ENCODE measurements at regions not wholly inside any gene's neighbourhood (a gene's known extent, or its start where the extent isn't known, plus 50 kb on each side); places are given as distances from the start of the nearest gene placed in this dataset.

DNA sequence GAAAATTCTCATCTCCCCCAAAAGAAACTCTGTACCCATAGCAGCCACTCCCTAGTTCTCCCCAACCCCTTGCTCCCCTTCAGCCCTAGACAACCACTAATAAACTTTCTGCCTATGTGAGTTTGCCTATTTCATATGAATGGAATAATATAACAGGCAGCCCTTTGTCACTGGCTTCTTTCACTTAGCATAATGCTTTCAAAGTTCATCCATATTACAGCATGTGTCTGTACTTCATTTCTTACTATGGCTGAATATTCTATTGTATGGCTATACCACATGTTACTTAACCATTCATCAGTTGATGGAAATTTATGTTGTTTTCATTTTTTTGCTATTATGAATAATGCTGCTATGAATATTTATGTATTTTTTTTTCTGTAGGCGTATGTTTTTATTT lies 442.9 kb downstream of the SLC4A3 start:
- no peak for TF ChIP-seq CTCF (IDR thresholded peaks at IDR 0.05; ENCODE audit: control extremely low read depth, extremely low read depth)
- Histone ChIP-seq H3K27ac (ENCODE audit: low read depth in 1 of 2, low read length in 1 of 2) (no peak overlapping the region), H3K27me3 (ENCODE audit: control insufficient read depth in 3 of 3, insufficient read depth in 3 of 3, low read length in 2 of 3) (no peaks in the 10 kb centered on the region), H3K4me1 (ENCODE audit: control insufficient read depth in 5 of 5, insufficient read depth in 5 of 5, low read length in 5 of 5) (no peaks in the 10 kb centered on the region), H3K9ac (ENCODE audit: insufficient read depth in 1 of 2, low read length in 2 of 2) (no peak overlapping the region), H3K36me3 (ENCODE audit: control insufficient read depth in 4 of 4, insufficient read depth in 4 of 4, low read length in 4 of 4) (no peaks in the 10 kb centered on the region), H3K9me3 (ENCODE audit: control insufficient read depth in 4 of 4, insufficient read depth in 3 of 4, low read length in 3 of 4) (no peaks in the 10 kb centered on the region), H3K4me3 (no peak overlapping the region)
- ATAC-seq (ENCODE audit: insufficient read depth, low FRiP score) (no peak), DNase-seq (no peak)
- 89 to 97% methylated on average over 1 of the region's 1 CpG for WGBS, 2 donors

DNA sequence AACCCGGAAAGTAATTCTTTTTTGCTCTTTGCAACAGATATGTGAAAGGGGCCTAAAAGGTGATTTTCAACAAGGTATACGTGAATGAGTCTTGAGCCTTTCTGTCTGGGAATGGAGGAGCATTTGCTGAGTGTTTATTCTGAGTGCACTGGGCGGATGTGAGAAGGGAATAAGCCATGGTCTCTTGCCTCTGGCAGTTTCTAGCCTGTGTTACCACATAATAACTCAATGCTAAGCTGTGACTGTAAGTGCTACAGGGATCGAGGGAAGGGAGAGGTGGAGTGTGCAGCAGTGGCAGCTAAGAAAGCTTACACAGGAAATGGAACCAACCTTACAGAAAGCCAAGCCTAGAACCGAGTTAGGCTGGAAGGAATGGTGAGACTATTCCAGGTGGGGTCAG lies 444.3 kb downstream of the SLC4A3 start:
- Histone ChIP-seq H3K27me3 (ENCODE audit: control insufficient read depth in 3 of 3, insufficient read depth in 3 of 3, low read length in 2 of 3) (no peaks in the 10 kb centered on the region), H3K9me3 (ENCODE audit: control insufficient read depth in 4 of 4, insufficient read depth in 3 of 4, low read length in 3 of 4) (no peaks in the 10 kb centered on the region), H3K27ac (ENCODE audit: low read depth in 1 of 2, low read length in 1 of 2) (no peak overlapping the region), H3K9ac (ENCODE audit: insufficient read depth in 1 of 2, low read length in 2 of 2) (no peak overlapping the region), H3K4me1 (ENCODE audit: control insufficient read depth in 5 of 5, insufficient read depth in 5 of 5, low read length in 5 of 5) (peaks cover 0 to 4% (median 0%) of the 10 kb centered on the region in 5 donors), H3K36me3 (ENCODE audit: control insufficient read depth in 4 of 4, insufficient read depth in 4 of 4, low read length in 4 of 4) (no peaks in the 10 kb centered on the region), H3K4me3 (no peak overlapping the region)
- peak in 1 of 3 donors; percentile 31 for DNase-seq
- no peak for TF ChIP-seq CTCF (IDR thresholded peaks at IDR 0.05; ENCODE audit: control extremely low read depth, extremely low read depth)
- 70 to 78% methylated on average over 5 of the region's 5 CpGs for WGBS, 2 donors
- ATAC-seq (ENCODE audit: insufficient read depth, low FRiP score) = no peak

DNA sequence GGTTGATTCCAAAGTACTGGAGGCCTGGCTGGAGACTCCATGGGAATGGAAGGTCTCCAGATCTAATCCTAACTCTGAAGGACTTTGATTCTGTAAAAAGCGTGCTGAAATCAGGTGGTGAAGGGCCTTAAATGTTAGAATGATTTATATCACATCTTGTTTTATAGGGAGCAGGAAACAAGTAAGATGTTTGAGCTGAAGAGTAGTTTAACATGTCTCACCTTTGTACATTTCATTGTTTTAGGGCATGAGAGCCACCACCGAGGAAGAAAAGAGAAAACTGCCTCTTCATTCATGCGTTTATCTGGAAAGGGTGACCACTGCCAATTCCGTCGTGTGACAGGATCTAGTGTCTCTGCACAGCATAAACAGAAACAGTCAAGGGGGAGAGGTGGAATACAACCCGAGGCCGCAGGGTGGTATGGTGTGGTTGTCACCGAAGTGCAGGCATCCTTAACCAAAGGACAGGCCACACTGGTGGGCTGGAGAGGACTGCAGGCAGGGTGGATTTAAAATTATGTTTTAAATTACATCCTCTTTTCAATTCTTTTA lies 445.3 kb downstream of the SLC4A3 start:
- no peaks in the 10 kb centered on the region for H3K9me3 ChIP-seq (ENCODE audit: control insufficient read depth in 4 of 4, insufficient read depth in 3 of 4, low read length in 3 of 4)
- TF ChIP-seq CTCF (IDR thresholded peaks at IDR 0.05; ENCODE audit: control extremely low read depth, extremely low read depth) = no peak
- H3K36me3 ChIP-seq (ENCODE audit: control insufficient read depth in 4 of 4, insufficient read depth in 4 of 4, low read length in 4 of 4) = no peaks in the 10 kb centered on the region
- H3K4me3 ChIP-seq = no peak overlapping the region
- no peak overlapping the region for H3K27ac ChIP-seq (ENCODE audit: low read depth in 1 of 2, low read length in 1 of 2)
- ATAC-seq (ENCODE audit: insufficient read depth, low FRiP score) (no peak), DNase-seq (peak in 1 of 3 donors; percentile 31)
- H3K9ac ChIP-seq (ENCODE audit: insufficient read depth in 1 of 2, low read length in 2 of 2) = no peak overlapping the region
- 78 to 83% methylated on average over 8 of the region's 8 CpGs for WGBS, 2 donors
- H3K27me3 ChIP-seq (ENCODE audit: control insufficient read depth in 3 of 3, insufficient read depth in 3 of 3, low read length in 2 of 3) = no peaks in the 10 kb centered on the region
- H3K4me1 ChIP-seq (ENCODE audit: control insufficient read depth in 5 of 5, insufficient read depth in 5 of 5, low read length in 5 of 5) = peaks cover 0 to 13% (median 0%) of the 10 kb centered on the region in 5 donors

DNA sequence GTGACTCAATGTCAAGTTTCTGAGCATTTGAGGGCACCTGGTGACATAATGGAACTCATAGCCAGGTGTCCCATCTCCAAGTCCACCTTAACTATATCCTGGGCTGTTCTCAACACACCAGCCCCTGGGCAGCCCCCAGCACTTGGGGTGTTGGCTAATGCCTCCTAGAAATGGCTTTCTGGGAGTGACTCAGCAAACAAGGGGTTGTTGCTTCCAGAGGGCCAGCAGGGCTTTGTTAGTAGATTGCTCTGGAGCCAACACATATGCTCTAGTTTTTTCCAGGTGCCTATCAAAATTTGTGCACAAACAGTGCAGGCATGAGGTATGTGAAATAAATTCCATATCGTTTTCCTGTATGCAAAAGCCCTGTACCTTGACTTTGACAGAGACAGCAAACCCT lies 448.4 kb downstream of the SLC4A3 start:
- no peak for TF ChIP-seq CTCF (IDR thresholded peaks at IDR 0.05; ENCODE audit: control extremely low read depth, extremely low read depth)
- ATAC-seq (ENCODE audit: insufficient read depth, low FRiP score) (no peak), DNase-seq (no peak)
- 66 to 69% methylated on average over 1 of the region's 1 CpG for WGBS, 2 donors
- no peaks in the 10 kb centered on the region for H3K27me3 ChIP-seq (ENCODE audit: control insufficient read depth in 3 of 3, insufficient read depth in 3 of 3, low read length in 2 of 3)
- H3K36me3 ChIP-seq (ENCODE audit: control insufficient read depth in 4 of 4, insufficient read depth in 4 of 4, low read length in 4 of 4) = no peaks in the 10 kb centered on the region
- H3K4me3 ChIP-seq = no peak overlapping the region
- no peaks in the 10 kb centered on the region for H3K9me3 ChIP-seq (ENCODE audit: control insufficient read depth in 4 of 4, insufficient read depth in 3 of 4, low read length in 3 of 4)
- peaks cover 0 to 18% (median 0%) of the 10 kb centered on the region in 5 donors for H3K4me1 ChIP-seq (ENCODE audit: control insufficient read depth in 5 of 5, insufficient read depth in 5 of 5, low read length in 5 of 5)
- no peak overlapping the region for H3K27ac ChIP-seq (ENCODE audit: low read depth in 1 of 2, low read length in 1 of 2)
- H3K9ac ChIP-seq (ENCODE audit: insufficient read depth in 1 of 2, low read length in 2 of 2) = no peak overlapping the region

Data from lung (tissue), 11 donors.